ENCODE measurements at regions not wholly inside any gene's neighbourhood (a gene's known extent, or its start where the extent isn't known, plus 50 kb on each side); places are given as distances from the start of the nearest gene placed in this dataset.

DNA sequence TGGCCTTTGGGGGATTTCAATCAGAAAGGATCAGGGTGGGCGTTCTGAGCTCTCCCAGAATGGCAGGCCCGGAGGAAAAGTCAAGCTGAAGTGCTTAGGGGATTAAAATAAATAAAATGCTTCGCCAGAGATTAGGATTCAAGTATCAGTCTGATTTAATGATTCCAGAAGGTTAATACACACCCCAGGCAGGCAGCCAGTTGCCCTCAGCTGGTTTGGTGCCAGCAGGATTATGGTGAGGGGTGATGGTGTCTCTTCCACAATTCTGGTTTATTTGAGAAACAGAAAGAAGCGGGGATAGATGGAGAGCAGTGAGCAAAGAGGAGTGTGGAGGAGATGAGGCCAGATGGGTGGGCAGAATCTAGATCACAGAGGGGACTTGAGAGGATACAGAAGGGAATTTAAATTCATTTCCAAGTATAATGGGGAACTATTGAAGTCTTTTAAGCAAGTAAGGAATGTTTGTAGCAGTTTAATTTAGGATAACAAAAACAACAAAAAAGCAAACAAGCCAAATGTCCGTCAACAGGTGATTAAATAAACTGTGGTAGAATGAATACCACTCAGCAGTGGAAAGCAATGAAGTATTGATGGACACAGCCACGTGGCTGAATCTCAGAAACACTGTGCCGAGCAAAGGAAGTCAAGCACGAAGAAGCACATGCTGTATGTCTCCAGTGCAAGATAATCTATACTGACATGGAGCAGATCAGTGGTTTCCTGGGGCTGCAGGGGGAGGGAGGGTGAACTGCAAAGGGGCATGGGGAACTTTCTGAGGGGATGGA, 297.7 kb downstream of the MSX2 start:
- peak; percentile 20 for DNase-seq

DNA sequence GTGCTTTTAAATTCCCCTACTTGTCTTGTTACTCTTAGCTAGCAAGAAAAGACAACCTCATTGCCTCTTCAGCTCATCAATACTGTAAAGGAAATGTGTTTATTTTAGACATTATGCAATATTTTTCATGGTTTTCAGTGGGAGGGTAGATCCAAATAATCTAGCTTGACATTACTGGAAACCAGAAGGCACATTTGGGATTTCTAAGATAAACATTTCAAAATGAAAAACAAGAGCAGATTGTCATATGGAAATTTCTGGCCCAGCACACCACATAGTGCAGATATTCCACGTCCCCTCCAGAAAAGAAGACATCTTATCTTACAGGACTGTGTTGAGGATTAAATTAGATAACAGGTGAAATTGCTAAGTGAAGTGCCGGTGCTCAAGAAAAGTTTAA, 296.9 kb downstream of the MSX2 start:
- no peak for DNase-seq

DNA sequence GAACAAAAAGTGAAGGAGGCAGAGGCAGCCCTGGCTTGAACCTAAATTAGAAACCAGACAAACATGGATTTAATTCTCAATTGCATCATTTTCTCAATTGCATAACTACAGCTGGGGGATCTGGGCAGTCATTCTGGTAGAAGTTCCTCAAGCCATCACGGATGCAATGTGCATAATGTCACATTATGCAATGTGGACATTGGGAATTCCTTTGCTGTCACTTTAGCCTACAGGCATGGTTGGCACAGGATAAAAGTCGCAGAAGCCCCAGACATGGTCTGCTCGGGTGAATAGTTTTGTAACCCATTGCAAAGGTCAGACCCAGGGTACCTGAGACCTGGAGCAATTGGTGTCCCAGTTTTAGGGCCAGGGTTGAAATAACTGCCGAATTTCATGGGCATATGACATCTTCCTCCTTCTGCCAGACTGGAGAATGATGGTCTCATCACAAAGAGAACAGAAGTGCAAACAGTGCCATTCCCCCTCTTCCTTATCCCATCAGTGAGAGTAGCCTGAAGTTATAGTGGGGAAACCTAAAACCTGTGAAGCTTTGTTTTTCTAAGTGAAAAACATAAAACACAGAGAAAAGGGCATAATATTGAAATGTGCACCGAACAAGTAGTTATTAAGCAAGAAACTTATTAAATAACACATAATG, 290.8 kb downstream of the MSX2 start:
- no peak for DNase-seq

DNA sequence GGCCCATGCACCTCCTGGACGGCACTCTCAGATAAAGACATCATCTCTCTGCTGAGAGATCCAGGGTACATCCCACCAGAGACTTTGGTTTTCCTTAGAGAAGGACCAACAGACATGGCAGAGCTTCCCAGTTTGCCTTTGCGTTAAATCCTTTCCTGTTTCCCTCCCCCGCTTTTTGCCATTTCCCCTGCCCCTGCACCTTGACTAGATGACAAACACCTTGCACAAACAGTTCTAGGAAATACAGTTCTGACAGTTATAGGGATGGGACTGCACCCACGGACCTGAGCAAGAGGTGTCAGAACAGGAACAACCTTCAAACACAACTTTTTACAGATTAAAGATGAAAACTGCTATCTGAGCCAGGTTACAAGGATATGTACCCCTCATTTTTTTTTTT, 288.9 kb downstream of the MSX2 start:
- no peak for DNase-seq

DNA sequence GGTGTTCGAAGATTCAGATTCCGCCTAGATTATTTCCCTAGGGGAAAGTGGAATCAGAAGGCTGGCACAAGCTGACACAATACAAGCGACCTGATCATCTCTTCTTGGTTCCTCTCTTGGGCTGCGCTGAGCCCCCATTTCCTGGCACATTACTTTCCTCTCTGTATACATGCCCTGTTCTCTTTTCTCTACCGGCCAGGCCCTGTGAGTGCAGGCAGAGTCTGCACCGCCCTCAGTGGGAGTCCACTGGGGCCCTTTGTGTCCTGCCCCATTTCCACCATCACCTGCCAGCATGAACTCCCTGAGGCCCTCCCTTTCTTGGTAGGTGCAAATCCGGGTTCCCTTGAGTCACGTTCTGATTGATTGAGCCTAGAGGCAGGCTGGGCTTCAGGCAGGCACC, 287.9 kb downstream of the MSX2 start:
- DNase-seq: no peak

DNA sequence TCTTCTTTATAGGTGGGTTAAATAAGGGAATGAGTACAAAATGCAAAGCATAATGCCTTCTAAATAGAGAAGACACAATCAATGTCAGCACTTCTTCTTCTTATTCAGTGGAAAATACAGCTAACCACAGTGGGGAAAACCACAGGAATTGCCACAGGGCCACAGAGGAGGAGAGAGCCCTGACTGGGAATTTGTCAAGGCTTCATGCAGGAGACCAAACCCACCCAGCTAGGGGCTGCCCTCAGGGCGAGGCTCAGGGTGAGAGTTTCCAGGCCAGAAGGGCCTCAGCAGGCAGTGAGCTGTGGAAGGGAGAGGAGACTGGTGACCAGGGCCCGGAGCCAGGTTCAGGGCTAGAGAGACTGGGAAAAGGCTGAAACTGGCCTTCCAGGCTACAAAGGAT, 279.1 kb downstream of the MSX2 start:
- no peak for DNase-seq

DNA sequence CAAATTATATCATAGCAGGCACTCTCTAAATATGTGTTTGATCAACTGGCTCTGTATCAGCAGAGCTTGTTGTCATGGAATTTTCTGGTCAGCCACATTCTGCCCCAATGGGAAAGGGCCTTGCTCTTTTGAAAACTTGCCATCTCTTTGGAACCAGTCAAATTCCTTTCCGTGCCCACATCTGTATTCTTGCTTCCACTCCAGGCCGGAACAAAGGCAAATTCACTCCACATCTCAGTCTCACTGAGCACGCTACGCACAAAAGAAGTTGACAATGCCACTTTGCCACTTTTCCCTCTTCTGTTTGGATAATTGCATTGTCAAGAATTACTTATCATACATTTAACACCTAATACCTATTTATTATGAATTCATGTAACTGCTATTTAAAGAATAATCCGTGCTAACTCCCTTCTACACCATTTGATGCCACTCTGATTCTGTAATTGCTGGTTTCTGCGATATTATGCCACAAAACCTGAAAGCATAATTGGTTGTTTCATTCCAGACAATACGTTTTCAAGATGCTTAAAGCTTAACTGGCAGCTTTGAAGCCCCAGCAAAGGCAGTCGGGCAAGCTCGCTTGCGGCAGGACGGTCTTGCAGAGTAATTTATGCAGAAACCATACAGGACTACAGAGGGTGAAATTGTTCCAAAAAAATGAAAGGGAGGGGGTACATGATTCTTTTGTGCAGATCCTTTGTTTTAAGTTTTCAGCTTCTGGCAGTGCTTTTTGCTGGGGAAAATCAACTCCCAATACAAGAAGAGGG, 277.7 kb downstream of the MSX2 start:
- DNase-seq: no peak

DNA sequence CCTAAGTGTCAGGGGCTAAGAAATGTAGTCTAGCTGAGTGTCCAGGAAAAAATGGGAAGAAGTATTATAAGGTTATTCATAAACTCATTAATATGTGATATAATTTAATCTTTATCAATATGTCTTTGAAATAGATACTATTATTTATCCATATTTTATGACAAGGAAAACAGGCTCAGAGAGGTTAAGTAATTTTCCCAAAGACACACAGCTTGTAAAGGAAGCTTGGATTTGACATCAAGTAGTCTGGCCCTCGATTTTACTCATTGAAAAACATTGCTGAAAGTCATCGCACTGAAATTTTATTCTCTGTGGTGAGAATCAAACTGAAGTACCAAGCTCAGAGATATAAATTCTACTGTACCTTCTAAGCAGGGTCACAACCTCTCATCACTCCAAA, 276.9 kb downstream of the MSX2 start:
- DNase-seq: no peak

DNA sequence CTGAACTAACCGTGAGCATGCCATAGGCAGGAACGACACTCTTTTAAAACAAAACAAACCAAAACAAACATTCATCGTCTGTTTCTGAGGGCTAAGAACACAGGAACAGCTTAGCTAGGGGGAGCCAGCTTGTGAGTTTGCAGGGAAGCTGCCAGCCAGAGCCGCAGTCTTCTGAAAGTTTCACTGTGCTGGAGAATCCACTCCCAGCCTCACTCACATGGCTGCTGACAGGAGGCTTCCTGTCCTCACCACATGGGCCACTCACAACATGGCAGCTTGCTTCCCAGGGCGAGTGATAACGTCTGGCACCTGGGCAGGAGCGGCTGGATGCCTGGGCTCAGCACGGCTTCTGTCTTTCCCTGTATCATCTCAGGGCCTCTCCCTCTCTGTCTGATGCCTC, 275.2 kb downstream of the MSX2 start:
- DNase-seq: no peak

DNA sequence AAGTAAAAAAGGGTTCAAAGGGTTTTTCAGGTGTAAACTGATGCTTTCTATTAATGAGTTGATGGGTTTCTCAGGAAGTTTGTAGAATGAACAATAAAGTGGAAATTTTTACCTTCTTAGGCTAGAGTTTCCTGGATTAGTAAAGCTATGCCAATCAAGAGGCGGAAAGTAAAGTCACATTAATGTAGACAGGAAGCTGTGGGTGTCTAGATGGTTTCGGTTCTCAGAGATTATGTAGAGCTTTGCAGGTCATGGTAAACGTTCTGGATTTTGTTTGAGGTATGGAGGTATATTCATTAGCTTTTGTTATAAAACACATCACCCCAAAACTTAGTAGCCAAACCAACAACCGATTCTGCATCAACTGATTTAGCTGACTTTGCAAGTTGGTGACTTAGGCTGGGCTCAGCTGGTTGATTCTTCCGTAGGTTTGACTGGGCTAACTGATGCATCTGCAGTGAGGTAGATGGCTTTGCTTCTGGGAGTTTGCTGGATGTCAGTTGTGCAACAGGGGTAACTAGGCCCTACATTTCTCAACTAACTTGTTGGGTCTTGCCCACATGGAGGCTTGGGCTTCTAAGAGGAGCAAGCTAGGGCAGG, 273.8 kb downstream of the MSX2 start:
- no peak for DNase-seq

DNA sequence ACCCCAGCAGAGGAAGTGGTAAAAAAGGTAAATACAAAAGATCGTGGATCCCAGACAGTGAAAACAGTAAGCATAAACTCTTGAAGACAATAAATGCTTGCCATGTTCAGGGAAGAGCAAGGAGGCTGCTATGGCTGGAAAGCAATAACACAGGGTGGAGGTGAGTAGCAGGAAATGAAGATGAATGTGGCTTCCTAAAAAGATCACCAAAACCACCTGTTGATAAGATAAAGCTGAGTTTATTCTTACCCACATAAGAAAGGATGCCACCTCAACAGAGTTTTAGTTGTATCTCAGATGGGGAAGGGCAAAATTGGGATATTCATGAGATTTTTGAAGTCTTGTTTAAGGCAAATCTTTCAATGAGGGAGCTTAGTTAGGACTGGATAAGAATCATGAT, 273.3 kb downstream of the MSX2 start:
- no peak for DNase-seq

DNA sequence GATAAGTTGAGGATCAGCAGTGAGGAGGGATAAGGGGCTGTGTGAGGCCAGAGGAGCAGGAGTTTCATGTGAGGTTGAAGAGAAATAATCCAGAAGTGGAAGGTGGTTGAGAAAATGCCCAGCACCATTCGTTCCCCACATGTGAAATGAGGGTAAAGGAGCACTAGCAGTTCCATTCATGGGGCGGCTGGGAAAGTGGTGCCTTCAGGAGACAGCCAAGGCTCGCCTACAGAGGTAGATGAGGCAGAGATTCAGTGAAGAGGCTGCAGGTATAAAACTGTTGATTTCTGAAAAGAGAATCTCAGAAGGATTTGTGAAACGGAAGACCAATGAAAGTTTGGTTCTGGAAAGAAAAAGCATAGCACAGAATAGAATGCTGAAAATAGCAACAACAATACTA, 272.6 kb downstream of the MSX2 start:
- DNase-seq: no peak

DNA sequence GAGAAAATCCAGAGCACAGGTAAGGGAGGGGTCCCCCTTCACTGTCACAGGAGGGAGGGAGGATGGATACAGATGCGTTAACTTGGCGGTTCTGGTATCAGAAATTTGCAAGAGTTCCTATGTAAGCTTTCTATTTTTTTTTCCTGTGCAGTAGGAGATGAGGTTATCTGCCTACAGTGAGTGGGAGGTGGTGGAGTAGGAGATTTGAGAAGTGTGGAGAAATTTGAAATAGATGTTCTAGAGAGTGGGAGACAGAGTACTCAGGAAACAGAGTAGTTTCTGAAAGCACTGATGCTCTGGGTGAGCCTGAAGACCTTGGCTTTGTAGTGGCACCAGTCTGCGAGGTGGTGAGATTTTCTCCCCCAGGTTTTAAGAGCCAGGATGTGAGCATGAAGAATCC, 271.4 kb downstream of the MSX2 start:
- no peak for DNase-seq

DNA sequence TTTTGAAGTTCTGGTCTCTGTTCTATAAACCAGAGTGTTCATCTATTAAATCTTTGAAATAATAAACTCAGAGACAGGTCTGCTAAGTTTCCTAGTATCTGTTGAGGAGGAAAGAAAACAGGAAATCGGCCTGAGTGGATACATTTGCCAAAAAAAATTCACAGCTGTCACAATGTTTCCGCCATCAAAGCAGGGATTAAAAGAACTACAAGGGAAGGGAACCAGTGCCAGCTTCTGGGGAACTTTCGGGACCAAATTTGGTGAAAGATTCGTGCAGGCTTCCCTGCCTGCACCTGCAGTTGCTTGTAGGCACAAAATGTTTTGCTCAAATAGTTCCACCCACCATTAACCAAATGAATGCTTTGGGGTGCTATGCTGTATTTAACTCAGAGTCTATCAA, 267.5 kb downstream of the MSX2 start:
- no peak for DNase-seq

DNA sequence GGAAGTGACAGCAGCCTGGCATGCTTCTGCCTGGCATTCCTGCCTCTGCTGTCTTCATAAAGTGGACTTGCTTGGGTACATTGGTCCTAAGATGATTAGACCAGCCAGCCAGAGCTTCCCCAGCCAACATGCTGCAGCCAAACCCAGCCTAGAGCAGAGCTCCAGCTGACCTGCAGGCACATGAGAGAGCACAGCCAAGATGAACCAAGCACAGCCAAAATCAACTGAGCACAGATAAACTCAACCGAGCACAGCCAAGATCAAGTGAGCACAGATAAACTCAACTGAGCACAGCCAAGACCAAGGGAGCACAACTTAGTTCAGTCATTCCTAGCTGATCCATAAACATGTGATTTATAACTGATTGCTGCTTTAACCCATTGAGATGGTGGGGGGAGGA, 266.5 kb downstream of the MSX2 start:
- DNase-seq: no peak

DNA sequence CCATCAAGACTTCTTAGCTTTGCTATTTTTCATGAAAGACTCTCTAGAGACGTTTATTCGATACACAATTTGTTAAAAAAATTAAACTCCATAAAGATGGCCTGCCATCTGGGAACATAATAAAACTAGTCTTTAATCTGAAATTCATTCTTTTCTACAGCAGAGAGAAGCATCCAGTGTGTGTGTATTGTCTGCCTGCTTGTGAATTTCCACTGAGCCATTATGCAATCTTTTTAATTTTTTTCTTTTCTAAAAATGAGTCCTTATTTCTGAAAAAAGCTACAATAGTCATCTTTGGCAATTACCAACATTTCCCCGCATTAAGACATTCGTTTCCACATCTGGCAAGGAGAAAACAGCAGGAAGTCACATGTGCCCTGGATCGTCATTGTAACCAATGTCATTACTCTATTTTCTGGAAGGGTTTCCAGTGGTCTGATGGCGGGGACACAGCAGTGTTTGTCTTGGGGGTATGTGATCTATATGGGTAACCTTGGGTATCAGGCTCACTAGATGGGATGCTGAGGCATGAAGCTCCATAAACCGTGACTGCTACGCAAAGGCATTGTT, 263.1 kb downstream of the MSX2 start:
- no peak for DNase-seq

DNA sequence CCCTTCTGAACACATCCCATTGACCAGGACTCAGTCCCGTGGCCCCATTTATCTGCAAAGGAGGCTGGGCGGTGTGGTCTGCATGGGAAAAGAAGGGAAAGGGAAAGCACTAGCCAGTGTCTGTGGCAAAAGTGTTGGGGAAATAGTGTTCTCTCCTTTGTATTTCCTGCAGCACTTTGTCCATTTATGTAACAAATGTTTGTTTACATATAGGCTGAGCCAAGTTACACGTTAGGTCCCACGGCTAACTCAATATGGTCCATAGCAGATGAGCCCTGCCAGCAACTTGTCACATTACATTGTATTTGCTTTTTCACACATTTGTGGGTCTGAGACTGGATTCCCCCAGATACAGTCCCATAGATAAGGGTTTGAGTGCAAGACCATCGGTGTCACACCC, 260.5 kb downstream of the MSX2 start:
- DNase-seq: no peak

DNA sequence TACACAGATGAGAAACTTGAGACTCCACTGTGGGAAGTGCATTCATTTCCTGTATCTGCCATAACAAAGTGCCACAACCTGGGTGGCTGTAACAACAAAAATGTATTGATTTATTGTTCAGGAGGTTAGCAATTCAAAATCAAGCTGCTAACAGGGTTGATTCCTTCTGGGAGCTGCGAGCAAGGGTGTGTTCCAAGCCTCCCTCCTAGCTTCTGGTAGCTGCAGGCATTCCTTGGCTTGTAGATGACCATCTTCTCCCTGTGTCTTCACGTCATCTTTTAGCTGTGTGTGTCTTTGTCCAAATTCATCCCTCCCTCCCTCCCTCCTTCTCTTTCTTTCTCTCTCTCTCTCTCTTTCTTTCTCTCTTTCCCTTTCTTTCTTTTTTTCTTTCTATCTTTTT, 258.1 kb downstream of the MSX2 start:
- no peak for DNase-seq

DNA sequence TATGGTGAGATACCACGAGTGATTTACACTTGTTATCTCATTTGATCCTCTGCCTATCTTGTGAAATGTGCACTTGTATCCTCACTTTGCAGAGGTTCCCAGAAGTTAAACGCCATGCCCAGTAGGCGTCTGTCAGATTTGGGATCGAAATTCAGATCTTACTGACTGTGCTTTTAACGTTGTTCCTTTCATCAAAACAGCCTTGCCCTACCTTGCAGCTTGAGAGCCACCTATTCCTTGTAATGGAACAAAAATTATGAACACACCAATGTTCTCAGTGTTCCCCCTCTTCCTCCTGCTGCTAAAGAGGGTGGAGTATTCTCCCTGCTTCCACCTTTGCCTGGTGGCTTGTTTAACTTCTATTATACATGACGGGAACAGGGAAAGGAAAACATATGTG, 257.0 kb downstream of the MSX2 start:
- no peak for DNase-seq

DNA sequence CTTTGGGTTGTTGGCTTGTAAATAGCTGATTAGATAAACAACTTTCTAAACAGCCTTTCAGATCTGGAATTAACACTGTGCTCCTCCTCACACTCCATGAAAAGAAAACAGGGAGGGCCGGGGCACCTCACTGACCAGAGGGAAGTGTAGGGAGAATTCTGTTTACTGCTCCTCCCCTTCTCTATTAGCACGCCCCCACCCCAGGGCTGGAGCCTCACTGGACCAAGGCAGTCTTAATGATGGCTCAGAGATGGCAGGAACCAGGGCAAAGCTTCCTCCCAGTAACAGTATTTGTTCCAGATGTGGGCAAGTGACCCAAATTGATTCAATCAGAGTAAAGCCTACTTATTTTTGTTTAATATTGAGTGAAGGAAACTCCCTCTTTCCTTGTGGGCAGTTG, 256.6 kb downstream of the MSX2 start:
- DNase-seq: no peak

DNA sequence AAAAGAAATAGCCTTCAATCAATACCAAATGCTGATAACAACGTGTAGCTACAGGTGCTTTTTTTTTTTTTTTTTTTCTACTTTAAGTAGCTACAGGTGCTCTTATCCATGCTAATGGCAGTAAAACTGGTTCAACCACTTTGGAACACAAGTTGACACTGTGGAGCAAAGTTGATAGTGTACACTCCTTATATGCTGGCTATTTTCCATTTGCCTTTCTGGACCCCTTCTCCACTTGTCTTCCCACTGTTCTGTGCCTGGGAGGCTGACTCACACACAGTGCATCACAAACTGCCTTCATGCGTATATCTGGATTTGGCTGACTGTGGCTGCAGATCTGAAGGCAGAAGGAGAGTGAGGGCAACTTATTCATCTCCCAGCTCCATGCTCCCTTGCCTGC, 247.9 kb downstream of the MSX2 start:
- DNase-seq: peak; percentile 95

DNA sequence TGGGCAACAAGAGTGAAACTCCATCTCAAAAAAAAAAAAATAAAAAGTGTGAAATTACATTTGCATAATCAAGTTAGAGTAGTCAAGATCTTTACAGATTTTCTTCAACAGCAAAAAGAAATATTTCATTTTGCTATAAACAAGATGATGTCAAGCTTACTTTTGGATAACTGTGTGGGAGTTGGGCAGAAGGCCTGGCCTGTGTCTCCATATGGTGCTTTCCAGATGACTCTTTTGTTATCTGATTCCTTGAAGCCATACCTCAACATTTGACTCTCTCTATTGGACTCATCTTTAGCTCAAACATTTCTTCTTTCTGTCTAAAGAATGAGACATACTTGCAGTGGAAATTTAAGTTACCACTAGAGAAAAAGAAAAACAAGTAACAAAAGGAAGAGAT, 246.8 kb downstream of the MSX2 start:
- DNase-seq: no peak

DNA sequence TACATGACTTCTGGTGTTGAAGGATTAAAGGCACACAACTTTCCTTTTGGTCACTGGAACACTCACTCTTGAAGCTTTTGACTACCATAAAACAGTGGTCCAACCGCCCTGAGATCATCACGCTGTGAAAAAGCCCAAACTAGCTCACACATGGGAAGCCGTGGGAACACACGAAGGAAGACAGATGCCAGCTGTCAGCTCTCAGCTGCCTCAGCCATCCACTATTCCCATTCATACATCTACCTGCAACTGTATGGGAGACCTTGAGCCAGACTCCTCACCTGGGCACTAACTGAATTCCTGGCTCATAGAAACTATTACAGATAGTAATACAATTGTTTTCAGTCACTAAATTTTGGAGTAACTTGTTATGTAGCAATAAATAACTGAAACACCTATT, 246.1 kb downstream of the MSX2 start:
- DNase-seq: no peak

All from NCI-H345 (cell line).